GM23338 (cell line): ENCODE measurements at regions not wholly inside any gene's neighbourhood (a gene's known extent, or its start where the extent isn't known, plus 50 kb on each side); places are given as distances from the start of the nearest gene placed in this dataset.

Experiments used
- ATAC-seq: fragments of 200-7000 bp; cut with Tn5 transposase; 3 replicates; pipeline ENCODE4 v1.9.1; 2020
- DNase-seq: peaks from one replicate; pipeline ENCODE4 v3.0.0-alpha.2; 2015; ENCODE audit warnings: low spot score
- H2AFZ ChIP-seq: fragments of 200-600 bp; sonication (generic); 2 replicates; pipeline ENCODE4 v1.8.0; 2016; ENCODE audit warnings: antibody characterized with exemption, mild to moderate bottlenecking, moderate library complexity
- H3F3A ChIP-seq: fragments of 200-600 bp; sonication (generic); replicated peaks from 2 replicates; pipeline ENCODE4 v1.8.0; 2017; ENCODE audit warnings: antibody characterized with exemption, mixed run types, low read depth
- H3K27ac ChIP-seq: fragments of 200-600 bp; sonication (generic); 2 replicates; pipeline ENCODE4 v1.6.1; 2016; ENCODE audit warnings: low read depth
- H3K27me3 ChIP-seq: fragments of 200-600 bp; sonication (generic); 2 replicates; pipeline ENCODE4 v1.8.0; 2016; ENCODE audit warnings: mild to moderate bottlenecking, mixed run types, moderate library complexity; ENCODE audit not compliant: insufficient read depth
- H3K36me3 ChIP-seq: fragments of 200-600 bp; sonication (generic); 2 replicates; pipeline ENCODE4 v1.8.0; 2016; ENCODE audit warnings: mild to moderate bottlenecking; ENCODE audit not compliant: insufficient read depth
- H3K4me1 ChIP-seq: fragments of 200-600 bp; sonication (generic); 2 replicates; pipeline ENCODE4 v1.8.0; 2016; ENCODE audit warnings: mild to moderate bottlenecking, moderate library complexity; ENCODE audit not compliant: insufficient read depth
- H3K4me2 ChIP-seq: fragments of 200-600 bp; sonication (generic); 2 replicates; pipeline ENCODE4 v1.7.1; 2017; ENCODE audit warnings: mixed run types
- H3K4me3 ChIP-seq: fragments of 200-600 bp; sonication (generic); 2 replicates; pipeline ENCODE4 v1.6.1; 2016; ENCODE audit warnings: mixed run types
- H3K79me2 ChIP-seq: fragments of 200-600 bp; sonication (generic); replicated peaks from 2 replicates; pipeline ENCODE4 v1.8.0; 2017; ENCODE audit warnings: mild to moderate bottlenecking; ENCODE audit not compliant: insufficient read depth
- H3K9me2 ChIP-seq: fragments of 200-600 bp; sonication (generic); 2 replicates; pipeline ENCODE4 v1.8.0; 2017; ENCODE audit not compliant: insufficient read depth
- H4K20me1 ChIP-seq: fragments of 200-600 bp; sonication (generic); replicated peaks from 2 replicates; pipeline ENCODE4 v1.8.0; 2017; ENCODE audit warnings: mild to moderate bottlenecking; ENCODE audit not compliant: insufficient read depth
- H3K27ac Mint-ChIP-seq: 2 replicates; pipeline ENCODE4 v1.8.0; 2020; ENCODE audit warnings: inconsistent platforms, mild to moderate bottlenecking, moderate library complexity, mixed read lengths
- H3K27me3 Mint-ChIP-seq: 3 replicates; pipeline ENCODE4 v1.8.0; 2022; ENCODE audit warnings: low read depth, mild to moderate bottlenecking, moderate library complexity, mixed read lengths, inconsistent platforms; ENCODE audit not compliant: insufficient read depth, poor library complexity
- H3K36me3 Mint-ChIP-seq: 3 replicates; pipeline ENCODE4 v1.8.0; 2021; ENCODE audit warnings: low read depth, mild to moderate bottlenecking, inconsistent platforms, moderate library complexity, mixed read lengths
- H3K4me1 Mint-ChIP-seq: 3 replicates; pipeline ENCODE4 v1.8.0; 2020; ENCODE audit warnings: mild to moderate bottlenecking, inconsistent platforms, mixed read lengths
- H3K4me3 Mint-ChIP-seq: 3 replicates; pipeline ENCODE4 v1.8.0; 2021; ENCODE audit warnings: moderate library complexity, mild to moderate bottlenecking, inconsistent platforms, mixed read lengths
- H3K9me3 Mint-ChIP-seq: 3 replicates; pipeline ENCODE4 v1.8.0; 2020; ENCODE audit warnings: moderate library complexity, mild to moderate bottlenecking, inconsistent platforms, mixed read lengths
- CTCF ChIP-seq, 2 experiments: fragments of 200-600 bp in 1 of 2; sonication (generic) in 1 of 2; conservative IDR thresholded peaks; 2 replicates each; pipeline versions ENCODE4 v1.5.1 to v1.6.1; 2016 to 2017; ENCODE audit warnings: antibody characterized with exemption in 2 of 2, low read depth in 2 of 2, mild to moderate bottlenecking in 2 of 2, moderate library complexity in 1 of 2
- EZH2 ChIP-seq: fragments of 200-600 bp; sonication (generic); IDR thresholded peaks from one replicate; pipeline ENCODE4 v1.8.0; 2017; ENCODE audit warnings: antibody characterized with exemption, mild to moderate bottlenecking, low read depth; ENCODE audit not compliant: unreplicated experiment
- EZH2phosphoT487 ChIP-seq: fragments of 200-600 bp; sonication (generic); IDR thresholded peaks from one replicate; pipeline ENCODE4 v1.8.1; 2018; ENCODE audit warnings: antibody characterized with exemption; ENCODE audit not compliant: unreplicated experiment
- NANOG ChIP-seq: IDR thresholded peaks from 2 replicates; pipeline ENCODE4 v1.6.1; 2016; ENCODE audit warnings: antibody characterized with exemption, borderline replicate concordance
- STAT1 ChIP-seq: IDR thresholded peaks from one replicate; pipeline ENCODE4 v1.6.1; 2016; ENCODE audit warnings: antibody characterized with exemption; ENCODE audit not compliant: unreplicated experiment
- ZNF114 ChIP-seq: fragments of 250-450 bp; sonication (Bioruptor Pico); IDR thresholded peaks from 2 replicates; pipeline ENCODE4 v1.5.0; 2020; ENCODE audit warnings: mild to moderate bottlenecking, moderate library complexity
- ZNF331 ChIP-seq: fragments of 250-450 bp; sonication (Bioruptor Pico); IDR thresholded peaks from 2 replicates; pipeline ENCODE4 v1.5.0; 2020; ENCODE audit warnings: low read depth, mild to moderate bottlenecking, moderate library complexity
- ZNF462 ChIP-seq: fragments of 250-450 bp; sonication (Bioruptor Pico); IDR thresholded peaks from 2 replicates; pipeline ENCODE4 v1.5.0; 2020; ENCODE audit warnings: mild to moderate bottlenecking, moderate library complexity
- TF ChIP-seq, protein P1 (sequence below): IDR thresholded peaks from one replicate; pipeline ENCODE4 v1.6.1; 2018; ENCODE audit warnings: antibody characterized with exemption; ENCODE audit not compliant: unreplicated experiment

GRCh38 chr13:28581451-28581850 is 77.5 kb upstream of the POMP start (continued):
- no peak for TF ChIP-seq CTCF (conservative IDR thresholded peaks at IDR 0.05; ENCODE audit: low read depth in 2 of 2)
- no peak for TF ChIP-seq ZNF331 (CRISPR knock-in tag)
- TF ChIP-seq ZNF114 = no peak
- no peak for TF ChIP-seq STAT1

- Histone ChIP-seq H3K4me1 (peaks cover 19% of the 10 kb centered on the region), H3K27me3 (no peaks in the 10 kb centered on the region), H3K79me2 (no peaks in the 10 kb centered on the region), H3F3A (no peaks in the 10 kb centered on the region), H4K20me1 (no peaks in the 10 kb centered on the region), H3K27ac (no peak overlapping the region), H3K36me3 (no peaks in the 10 kb centered on the region), H3K4me3 (no peak overlapping the region), H3K4me2 (no peak overlapping the region), H2AFZ (peak overlapping the region; percentile 67), H3K9me2 (no peaks in the 10 kb centered on the region; the same call in none of the 2 replicates)
- peaks cover 16% of the 10 kb centered on the region for H3K27me3 Mint-ChIP-seq
- TF ChIP-seq EZH2 (no peak), NANOG (no peak), CTCF (conservative IDR thresholded peaks at IDR 0.05; ENCODE audit: low read depth in 2 of 2) (no peak), STAT1 (no peak), ZNF462 (CRISPR knock-in tag) (no peak), ZNF114 (no peak), EZH2phosphoT487 (no peak)
- TF ChIP-seq, protein P1, sequence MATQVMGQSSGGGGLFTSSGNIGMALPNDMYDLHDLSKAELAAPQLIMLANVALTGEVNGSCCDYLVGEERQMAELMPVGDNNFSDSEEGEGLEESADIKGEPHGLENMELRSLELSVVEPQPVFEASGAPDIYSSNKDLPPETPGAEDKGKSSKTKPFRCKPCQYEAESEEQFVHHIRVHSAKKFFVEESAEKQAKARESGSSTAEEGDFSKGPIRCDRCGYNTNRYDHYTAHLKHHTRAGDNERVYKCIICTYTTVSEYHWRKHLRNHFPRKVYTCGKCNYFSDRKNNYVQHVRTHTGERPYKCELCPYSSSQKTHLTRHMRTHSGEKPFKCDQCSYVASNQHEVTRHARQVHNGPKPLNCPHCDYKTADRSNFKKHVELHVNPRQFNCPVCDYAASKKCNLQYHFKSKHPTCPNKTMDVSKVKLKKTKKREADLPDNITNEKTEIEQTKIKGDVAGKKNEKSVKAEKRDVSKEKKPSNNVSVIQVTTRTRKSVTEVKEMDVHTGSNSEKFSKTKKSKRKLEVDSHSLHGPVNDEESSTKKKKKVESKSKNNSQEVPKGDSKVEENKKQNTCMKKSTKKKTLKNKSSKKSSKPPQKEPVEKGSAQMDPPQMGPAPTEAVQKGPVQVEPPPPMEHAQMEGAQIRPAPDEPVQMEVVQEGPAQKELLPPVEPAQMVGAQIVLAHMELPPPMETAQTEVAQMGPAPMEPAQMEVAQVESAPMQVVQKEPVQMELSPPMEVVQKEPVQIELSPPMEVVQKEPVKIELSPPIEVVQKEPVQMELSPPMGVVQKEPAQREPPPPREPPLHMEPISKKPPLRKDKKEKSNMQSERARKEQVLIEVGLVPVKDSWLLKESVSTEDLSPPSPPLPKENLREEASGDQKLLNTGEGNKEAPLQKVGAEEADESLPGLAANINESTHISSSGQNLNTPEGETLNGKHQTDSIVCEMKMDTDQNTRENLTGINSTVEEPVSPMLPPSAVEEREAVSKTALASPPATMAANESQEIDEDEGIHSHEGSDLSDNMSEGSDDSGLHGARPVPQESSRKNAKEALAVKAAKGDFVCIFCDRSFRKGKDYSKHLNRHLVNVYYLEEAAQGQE = no peak
- H3K36me3 Mint-ChIP-seq = no peaks in the 10 kb centered on the region
- H3K4me1 Mint-ChIP-seq = peaks cover 39% of the 10 kb centered on the region
- DNase-seq = no peak
- H3K27ac Mint-ChIP-seq = peak overlapping the region; percentile 0; the same call in 1 of the 2 replicates
- ATAC-seq = no peak
- no peak overlapping the region for H3K4me3 Mint-ChIP-seq
- H3K9me3 Mint-ChIP-seq = no peaks in the 10 kb centered on the region
Observed at GRCh38 chr13:28579736-28580135, 79.2 kb upstream of the POMP start.
